ENCODE measurements at regions not wholly inside any gene's neighbourhood (a gene's known extent, or its start where the extent isn't known, plus 50 kb on each side); places are given as distances from the start of the nearest gene placed in this dataset.
"Not testable (repeated sequence)": the region's sequence is repeated elsewhere in the genome, so short reads cannot be mapped to it uniquely, and the experiment has no call there.

DNA sequence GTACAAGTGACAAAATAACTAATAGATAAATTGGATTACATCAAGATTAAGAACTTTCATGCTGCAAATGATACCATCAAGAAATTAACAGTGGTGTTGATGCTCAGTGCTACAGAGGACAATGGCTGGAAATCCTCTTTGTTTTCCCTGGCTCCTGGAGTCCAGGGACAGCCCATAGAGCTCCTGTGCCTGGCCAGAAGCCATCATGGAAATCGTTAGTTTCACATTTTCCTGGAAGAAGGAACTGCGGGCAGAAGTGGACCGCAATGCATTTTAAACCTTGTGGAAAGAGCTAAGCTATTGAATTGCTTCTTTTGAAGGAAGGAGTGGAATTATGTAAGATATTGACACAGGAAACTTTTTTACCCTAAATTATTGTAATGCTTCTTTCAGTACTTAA lies 276.0 kb downstream of the GJA1 start:
- TF ChIP-seq CTCF (IDR thresholded peaks at IDR 0.05) (no peak), POLR2AphosphoS5 (IDR thresholded peaks at IDR 0.05) (peak in 1 of 2 donors; percentile 28)
- peaks cover 0 to 3% (median 0%) of the 10 kb centered on the region in 4 donors for H3K9me3 ChIP-seq
- no peak overlapping the region for H3K27ac ChIP-seq (replicated peaks in 1 of 4)
- 69% methylated on average over 3 of the region's 3 CpGs for WGBS
- H3K4me1 ChIP-seq, result peaks cover 0 to 12% (median 9%) of the 10 kb centered on the region in 4 donors
- intact Hi-C loops (cut with DNase I), result no loop called here
- no peak for DNase-seq (ENCODE audit: extremely low spot score)
- no peak overlapping the region for H3K4me3 ChIP-seq
- no peaks in the 10 kb centered on the region for H3K27me3 ChIP-seq
- no peaks in the 10 kb centered on the region for H3K36me3 ChIP-seq

DNA sequence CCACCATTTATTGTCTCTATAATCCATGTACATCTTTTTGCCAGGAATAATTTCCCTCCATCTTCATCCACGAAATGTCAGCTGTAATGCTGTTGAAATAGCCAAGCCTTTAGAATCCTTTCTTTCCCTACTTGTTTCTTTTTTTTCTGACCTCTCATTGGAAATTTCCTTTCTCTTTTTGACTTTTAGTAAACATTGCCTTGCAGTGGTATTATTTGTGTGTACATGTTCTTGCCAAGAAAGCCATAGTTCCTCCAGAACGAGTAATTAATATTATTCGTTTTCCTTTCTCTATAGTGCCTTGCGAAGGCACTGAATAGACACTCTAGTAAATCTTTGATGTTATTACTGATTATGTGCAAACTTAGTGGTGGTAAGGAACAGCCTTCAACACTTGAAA lies 282.2 kb downstream of the GJA1 start:
- TF ChIP-seq EP300 (IDR thresholded peaks at IDR 0.05) (no peak), POLR2A (IDR thresholded peaks at IDR 0.05; ENCODE audit: low read depth) (no peak), POLR2AphosphoS5 (IDR thresholded peaks at IDR 0.05) (no peak), CTCF (IDR thresholded peaks at IDR 0.05) (no peak)
- Histone ChIP-seq H3K36me3 (no peaks in the 10 kb centered on the region), H3K27ac (replicated peaks in 1 of 4) (peak overlapping the region; percentile 20 to 58 (median 48)), H3K27me3 (no peaks in the 10 kb centered on the region), H3K9me3 (peaks cover 0 to 10% (median 1%) of the 10 kb centered on the region in 4 donors), H3K4me1 (peaks cover 0 to 21% (median 17%) of the 10 kb centered on the region in 4 donors), H3K4me3 (no peak overlapping the region)
- no peak for DNase-seq (ENCODE audit: extremely low spot score)
- intact Hi-C loops (cut with DNase I), result no loop called here
- WGBS, result 44% methylated on average over 4 of the region's 4 CpGs

DNA sequence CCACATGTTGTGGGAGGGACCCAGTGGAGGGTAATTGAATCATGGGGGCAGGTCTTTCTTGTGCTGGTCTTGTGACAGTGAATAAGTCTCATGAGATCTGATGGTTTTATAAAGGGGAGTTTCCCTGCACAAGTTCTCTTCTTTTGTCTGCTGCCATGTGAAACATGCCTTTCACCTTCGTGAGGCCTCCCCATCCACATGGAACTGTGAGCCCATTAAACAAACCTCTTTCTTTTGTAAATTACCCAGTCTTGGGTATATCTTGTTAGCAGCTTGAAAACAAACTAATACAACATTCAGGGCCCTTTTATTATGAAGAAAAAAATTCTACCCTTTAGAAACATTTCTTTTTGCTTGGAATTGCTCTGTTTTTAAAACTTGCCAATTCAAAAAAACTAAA lies 285.4 kb downstream of the GJA1 start:
- peaks cover 0 to 17% (median 14%) of the 10 kb centered on the region in 4 donors for H3K4me1 ChIP-seq
- H3K4me3 ChIP-seq; intact Hi-C loops (cut with DNase I); H3K9me3 ChIP-seq; H3K27ac ChIP-seq (replicated peaks in 1 of 4); DNase-seq (ENCODE audit: extremely low spot score); H3K36me3 ChIP-seq; H3K27me3 ChIP-seq: not testable (repeated sequence)
- WGBS, result 100% methylated on average over 1 of the region's 1 CpG

DNA sequence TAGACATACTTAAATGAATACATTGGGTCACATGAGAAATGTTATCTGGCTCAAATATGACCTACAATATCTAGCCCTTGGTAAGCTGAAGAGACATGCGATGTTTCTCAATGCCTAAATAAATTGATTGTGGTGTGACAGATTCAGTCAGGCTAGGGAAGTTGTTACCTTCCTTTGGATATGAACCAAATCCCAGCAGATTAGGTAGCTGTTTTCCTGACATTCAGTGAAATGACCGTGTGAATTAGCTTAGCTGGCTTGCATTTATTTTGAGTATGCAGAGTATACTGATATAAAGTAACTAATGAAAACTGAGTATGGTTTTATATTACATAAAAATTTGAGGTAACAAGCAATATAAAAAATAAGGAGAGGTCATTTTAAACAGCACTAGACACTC lies 288.2 kb downstream of the GJA1 start:
- Histone ChIP-seq H3K27ac (replicated peaks in 1 of 4) (no peak overlapping the region), H3K4me1 (no peaks in the 10 kb centered on the region), H3K36me3 (no peaks in the 10 kb centered on the region), H3K9me3 (peaks cover 0 to 10% (median 1%) of the 10 kb centered on the region in 4 donors), H3K4me3 (no peak overlapping the region), H3K27me3 (no peaks in the 10 kb centered on the region)
- DNase-seq (ENCODE audit: extremely low spot score), result no peak
- intact Hi-C loops (cut with DNase I), result no loop called here
- 73% methylated on average over 2 of the region's 2 CpGs for WGBS
- TF ChIP-seq POLR2A (IDR thresholded peaks at IDR 0.05; ENCODE audit: low read depth) (no peak), POLR2AphosphoS5 (IDR thresholded peaks at IDR 0.05) (no peak), EP300 (IDR thresholded peaks at IDR 0.05) (no peak), CTCF (IDR thresholded peaks at IDR 0.05) (no peak)

- intact Hi-C loops (cut with DNase I), result no loop called here
- H3K4me3 ChIP-seq, result no peak overlapping the region
- H3K4me1 ChIP-seq, result no peaks in the 10 kb centered on the region
- H3K36me3 ChIP-seq, result no peaks in the 10 kb centered on the region
- H3K9me3 ChIP-seq, result peaks cover 0 to 10% (median 1%) of the 10 kb centered on the region in 4 donors
- 78% methylated on average over 2 of the region's 2 CpGs for WGBS
- H3K27ac ChIP-seq (replicated peaks in 1 of 4), result no peak overlapping the region
- TF ChIP-seq CTCF (IDR thresholded peaks at IDR 0.05) (no peak), EP300 (IDR thresholded peaks at IDR 0.05) (no peak), POLR2A (IDR thresholded peaks at IDR 0.05; ENCODE audit: low read depth) (no peak), POLR2AphosphoS5 (IDR thresholded peaks at IDR 0.05) (no peak)
- DNase-seq (ENCODE audit: extremely low spot score), result no peak
- H3K27me3 ChIP-seq, result no peaks in the 10 kb centered on the region
Observed at GRCh38 chr6:121724576-121724975, 289.1 kb downstream of the GJA1 start.
